Islet of Langerhans (tissue), 1 donor: ENCODE measurements at regions not wholly inside any gene's neighbourhood (a gene's known extent, or its start where the extent isn't known, plus 50 kb on each side); places are given as distances from the start of the nearest gene placed in this dataset.
"Not testable (repeated sequence)": the region's sequence is repeated elsewhere in the genome, so short reads cannot be mapped to it uniquely, and the experiment has no call there.

ENCODE experiments used
- FAIRE-seq: peaks from one replicate; lab custom pipeline; 2011; peaks lifted over from hg19 to GRCh38; lab: Jason Lieb, UNC

GRCh38 chr13:76659074-76659473 is 227.1 kb downstream of the KCTD12 start:
- not testable (repeated sequence) for FAIRE-seq

- FAIRE-seq, result no peak
These were observed 229.7 kb downstream of the KCTD12 start for GRCh38 chr13:76656500-76656899.

- FAIRE-seq, result no peak
These were observed 230.1 kb downstream of the KCTD12 start for GRCh38 chr13:76656056-76656455.

- no peak for FAIRE-seq
These were observed 231.9 kb downstream of the KCTD12 start for GRCh38 chr13:76654263-76654662.

GRCh38 chr13:76651286-76651685 is 234.9 kb downstream of the KCTD12 start:
- no peak for FAIRE-seq

- no peak for FAIRE-seq
These were observed 238.7 kb downstream of the KCTD12 start for GRCh38 chr13:76647550-76647949.

- FAIRE-seq, result no peak
These were observed 239.3 kb downstream of the KCTD12 start for GRCh38 chr13:76646946-76647345.

GRCh38 chr13:76645632-76646031 is 240.6 kb downstream of the KCTD12 start:
- no peak for FAIRE-seq

- no peak for FAIRE-seq
These were observed 241.3 kb downstream of the KCTD12 start for GRCh38 chr13:76644906-76645305.

GRCh38 chr13:76643596-76643995 is 242.6 kb downstream of the KCTD12 start:
- no peak for FAIRE-seq

GRCh38 chr13:76641056-76641455 is 245.1 kb downstream of the KCTD12 start:
- no peak for FAIRE-seq

- no peak for FAIRE-seq
These were observed 247.3 kb downstream of the KCTD12 start for GRCh38 chr13:76638882-76639281.

- no peak for FAIRE-seq
These were observed 248.0 kb downstream of the KCTD12 start for GRCh38 chr13:76638181-76638580.

- FAIRE-seq, result no peak
These were observed 248.5 kb downstream of the KCTD12 start for GRCh38 chr13:76637641-76638141.

GRCh38 chr13:76636829-76637228 is 249.4 kb downstream of the KCTD12 start:
- no peak for FAIRE-seq

GRCh38 chr13:76635232-76636230 is 250.7 kb downstream of the KCTD12 start:
- no peak for FAIRE-seq

- no peak for FAIRE-seq
These were observed 251.6 kb downstream of the KCTD12 start for GRCh38 chr13:76634431-76635191.

- no peak for FAIRE-seq
These were observed 253.7 kb downstream of the KCTD12 start for GRCh38 chr13:76632401-76633044.

GRCh38 chr13:76630629-76631230 is 255.5 kb downstream of the KCTD12 start:
- no peak for FAIRE-seq

- FAIRE-seq, result no peak
These were observed 263.7 kb downstream of the KCTD12 start for GRCh38 chr13:76622315-76623040.

- no peak for FAIRE-seq
These were observed 264.5 kb downstream of the KCTD12 start for GRCh38 chr13:76621705-76622104.
